NCI-H510A (cell line): ENCODE measurements at regions not wholly inside any gene's neighbourhood (a gene's known extent, or its start where the extent isn't known, plus 50 kb on each side); places are given as distances from the start of the nearest gene placed in this dataset.
"Not testable (repeated sequence)": the region's sequence is repeated elsewhere in the genome, so short reads cannot be mapped to it uniquely, and the experiment has no call there.

Experiments
- DNase-seq: peaks from one replicate; lab custom pipeline; 2025; lab: John Stamatoyannopoulos, UW

DNA sequence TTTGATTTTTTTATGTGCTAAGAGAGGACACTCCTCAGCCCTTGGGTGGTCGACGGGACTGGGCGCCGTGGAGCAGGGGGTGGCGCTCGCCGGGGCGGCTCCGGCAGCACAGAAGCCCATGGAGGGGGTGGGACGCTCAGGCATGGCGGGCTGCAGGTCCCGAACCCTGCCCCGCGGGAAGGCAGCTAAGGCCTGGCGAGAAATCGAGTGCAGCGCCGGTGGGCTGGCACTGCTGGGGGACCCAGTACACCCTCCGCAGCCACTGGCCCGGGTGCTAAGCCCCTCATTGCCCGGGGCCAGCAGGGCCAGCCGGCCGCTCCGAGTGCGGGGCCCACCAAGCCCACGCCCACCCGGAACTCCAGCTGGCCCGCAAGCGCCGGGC is 669.7 kb upstream of the CTNND2 start:
- not testable (repeated sequence) for DNase-seq

DNA sequence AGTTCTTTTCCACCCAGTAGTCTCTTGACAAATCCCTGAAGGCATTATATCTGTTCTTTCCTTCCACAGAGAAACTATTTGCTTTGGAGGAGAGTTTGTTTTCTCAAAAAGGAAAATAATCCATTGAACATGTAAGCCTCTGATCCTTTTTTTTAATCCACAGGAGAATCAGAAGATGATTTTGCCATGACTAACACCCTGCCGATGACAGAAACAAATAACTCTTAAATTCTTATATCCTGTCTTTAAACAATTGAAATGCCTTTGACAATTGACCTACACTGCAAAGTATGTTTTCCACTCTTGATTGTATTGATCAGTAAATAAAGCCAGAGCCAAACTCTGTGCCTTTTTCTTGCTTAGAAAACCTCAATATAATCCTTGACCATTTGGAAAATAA is 666.4 kb upstream of the CTNND2 start:
- DNase-seq, result no peak

DNA sequence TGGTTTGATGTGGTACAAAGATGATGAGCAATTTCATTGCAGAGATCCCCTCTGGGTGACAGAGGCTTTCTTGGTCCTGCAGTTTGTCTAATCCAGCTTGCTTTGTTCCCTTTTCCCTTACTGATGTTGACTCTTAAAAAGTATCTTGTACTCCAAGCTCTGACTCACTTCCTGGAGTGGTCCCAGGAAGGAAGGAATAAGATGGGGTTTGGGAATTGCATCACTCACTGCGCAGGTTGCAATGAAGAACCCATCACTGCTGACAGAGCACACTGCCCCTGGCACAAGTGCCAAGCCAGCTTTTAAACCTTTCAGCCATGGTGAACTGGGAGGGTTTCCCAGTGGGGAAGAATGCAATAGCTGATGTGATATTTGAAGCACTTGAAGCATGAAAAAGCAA is 662.2 kb upstream of the CTNND2 start:
- DNase-seq, result no peak

DNA sequence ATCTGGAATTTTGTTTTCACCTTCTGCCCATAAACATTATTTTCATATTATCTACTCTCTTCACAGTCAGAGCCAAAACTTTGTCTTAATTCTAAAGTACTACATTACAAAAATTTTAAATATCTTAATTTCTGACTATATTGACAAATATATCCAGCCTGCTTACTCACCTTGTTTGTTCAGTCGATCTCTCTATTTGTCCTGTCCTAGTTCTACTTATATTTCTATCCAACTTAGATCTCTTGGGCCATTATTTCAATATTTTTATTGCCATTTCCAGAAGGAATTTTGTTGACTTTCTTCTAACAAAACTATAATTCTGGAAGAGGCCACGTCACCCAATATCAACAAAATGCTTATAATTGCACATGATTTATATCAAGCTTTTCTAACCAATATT is 652.8 kb upstream of the CTNND2 start:
- DNase-seq, result no peak

DNA sequence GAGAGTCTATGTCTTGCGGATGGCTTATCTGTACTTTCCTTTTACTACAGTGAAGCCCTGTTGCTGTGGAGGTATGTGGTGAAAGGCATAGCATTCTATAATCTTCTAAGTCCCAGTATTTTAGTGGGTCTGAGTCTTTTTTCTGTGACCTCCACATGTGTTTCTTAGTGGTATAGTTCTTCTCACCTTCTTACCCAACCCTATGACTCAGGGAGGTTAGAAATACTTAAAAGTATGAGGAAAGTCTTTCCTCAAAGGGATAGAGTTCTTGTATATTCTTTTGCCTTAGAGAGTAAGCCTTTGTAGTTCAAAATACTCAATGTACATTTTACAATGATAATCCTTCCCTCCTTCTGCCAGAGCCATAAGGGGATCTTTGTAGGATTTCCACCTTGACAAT is 621.9 kb upstream of the CTNND2 start:
- DNase-seq, result no peak

DNA sequence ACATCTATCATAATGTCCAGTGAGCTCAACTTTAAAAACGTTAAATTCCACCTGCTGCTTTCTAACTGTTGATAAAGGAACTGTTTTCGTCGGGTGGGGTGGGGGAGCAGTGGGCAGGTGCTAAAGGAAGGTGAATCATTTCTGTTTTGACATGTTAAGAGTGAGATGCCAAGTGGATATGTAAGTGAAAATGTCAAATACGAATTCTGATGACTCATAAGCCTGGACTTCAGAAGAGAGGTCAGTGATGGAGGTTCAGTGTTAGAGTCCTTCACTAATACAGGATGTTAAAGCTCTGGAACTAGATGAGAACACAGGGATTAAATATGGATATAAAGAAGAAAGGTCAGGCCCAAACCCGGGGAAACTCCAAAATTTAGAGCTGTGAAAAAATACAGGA is 617.9 kb upstream of the CTNND2 start:
- DNase-seq, result no peak

DNA sequence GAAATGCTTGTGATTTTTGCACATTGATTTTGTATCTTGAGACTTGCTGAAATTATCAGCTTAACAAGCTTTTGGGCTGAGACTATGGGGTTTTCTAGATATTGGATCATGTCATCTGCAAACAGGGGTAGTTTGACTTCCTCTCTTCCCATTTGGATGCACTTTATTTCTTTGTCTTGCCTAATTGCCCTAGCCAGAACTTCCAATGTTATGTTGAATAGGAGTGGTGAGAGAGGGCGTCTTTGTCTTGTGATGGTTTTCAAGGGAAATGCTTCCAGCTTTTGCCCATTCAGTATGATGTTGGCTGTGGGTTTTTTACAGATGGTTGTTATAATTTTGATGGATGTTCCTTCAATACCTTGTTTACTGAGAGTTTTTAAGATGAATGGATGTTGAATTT is 600.7 kb upstream of the CTNND2 start:
- not testable (repeated sequence) for DNase-seq

DNA sequence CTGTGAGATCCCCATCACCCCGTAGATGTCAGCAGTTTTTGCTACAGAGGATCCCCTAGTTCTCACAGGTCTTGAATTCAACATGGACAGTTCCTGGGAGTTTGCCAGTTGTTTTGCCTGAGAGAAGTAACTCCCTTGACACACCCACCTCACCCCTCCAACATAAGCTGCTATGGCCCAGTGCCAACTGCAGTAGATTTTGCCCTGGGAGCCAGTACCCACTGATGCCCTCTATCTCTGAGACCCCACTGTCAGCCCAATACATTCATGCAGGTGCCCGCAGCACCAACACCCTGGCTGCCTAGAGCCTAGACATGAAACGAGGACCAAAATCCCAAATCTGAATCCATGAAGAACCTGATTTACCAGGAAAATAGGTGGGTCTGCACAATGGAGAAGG is 583.9 kb upstream of the CTNND2 start:
- DNase-seq, result no peak

DNA sequence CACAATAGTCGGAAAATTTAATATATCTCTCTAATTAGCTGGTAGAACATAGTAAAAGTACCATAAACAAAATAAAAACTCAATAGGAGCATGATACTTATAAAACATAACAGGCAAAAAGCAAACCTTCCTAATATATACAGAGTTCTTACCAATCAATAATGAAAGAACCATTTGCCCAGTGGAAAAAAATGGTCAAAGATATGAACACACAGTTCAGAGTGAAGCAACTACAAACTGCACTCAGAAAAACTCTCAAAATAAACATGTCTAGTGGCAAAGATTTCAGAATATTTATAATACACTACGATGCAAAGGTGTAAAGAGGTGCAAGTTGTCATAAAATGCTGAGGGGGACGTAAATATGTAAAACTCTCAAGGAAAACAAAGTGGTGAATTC is 576.2 kb upstream of the CTNND2 start:
- no peak for DNase-seq

DNA sequence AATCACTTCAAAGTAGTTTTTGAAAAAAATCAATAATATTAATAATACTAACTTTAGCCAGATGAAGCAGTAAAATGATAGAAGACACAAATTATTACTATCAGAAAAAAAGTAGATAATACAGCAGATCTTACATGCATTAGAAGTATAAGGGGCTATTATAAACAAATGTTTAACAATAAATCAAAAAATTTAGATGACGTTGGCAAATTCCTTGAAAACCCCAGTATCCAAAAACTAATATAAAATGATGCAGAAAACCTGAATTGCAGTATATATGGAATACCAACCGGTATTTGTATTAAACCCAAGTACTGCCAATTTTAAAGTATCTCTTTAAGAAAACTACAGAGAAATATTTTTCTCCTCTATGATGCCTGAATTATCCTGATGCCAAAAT is 573.3 kb upstream of the CTNND2 start:
- no peak for DNase-seq

DNA sequence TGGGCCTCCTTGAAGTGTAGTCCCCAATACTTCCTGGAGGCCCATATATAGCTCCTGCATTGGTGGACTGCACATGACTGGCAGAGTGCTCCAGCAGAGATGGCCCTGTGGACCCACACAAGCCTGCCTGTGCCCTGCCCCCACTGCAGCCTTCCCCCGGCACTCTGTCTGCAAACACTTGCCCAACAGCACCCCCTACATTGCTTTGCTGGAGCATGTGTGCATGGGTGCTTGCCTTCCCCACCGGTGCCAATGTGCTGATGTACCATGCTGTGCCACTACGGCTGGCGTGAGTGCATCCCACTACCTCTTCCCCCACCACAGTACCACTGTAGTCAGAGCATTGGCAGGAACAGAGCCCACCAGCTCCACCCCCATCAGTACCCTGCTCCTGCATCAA is 563.6 kb upstream of the CTNND2 start:
- no peak for DNase-seq

DNA sequence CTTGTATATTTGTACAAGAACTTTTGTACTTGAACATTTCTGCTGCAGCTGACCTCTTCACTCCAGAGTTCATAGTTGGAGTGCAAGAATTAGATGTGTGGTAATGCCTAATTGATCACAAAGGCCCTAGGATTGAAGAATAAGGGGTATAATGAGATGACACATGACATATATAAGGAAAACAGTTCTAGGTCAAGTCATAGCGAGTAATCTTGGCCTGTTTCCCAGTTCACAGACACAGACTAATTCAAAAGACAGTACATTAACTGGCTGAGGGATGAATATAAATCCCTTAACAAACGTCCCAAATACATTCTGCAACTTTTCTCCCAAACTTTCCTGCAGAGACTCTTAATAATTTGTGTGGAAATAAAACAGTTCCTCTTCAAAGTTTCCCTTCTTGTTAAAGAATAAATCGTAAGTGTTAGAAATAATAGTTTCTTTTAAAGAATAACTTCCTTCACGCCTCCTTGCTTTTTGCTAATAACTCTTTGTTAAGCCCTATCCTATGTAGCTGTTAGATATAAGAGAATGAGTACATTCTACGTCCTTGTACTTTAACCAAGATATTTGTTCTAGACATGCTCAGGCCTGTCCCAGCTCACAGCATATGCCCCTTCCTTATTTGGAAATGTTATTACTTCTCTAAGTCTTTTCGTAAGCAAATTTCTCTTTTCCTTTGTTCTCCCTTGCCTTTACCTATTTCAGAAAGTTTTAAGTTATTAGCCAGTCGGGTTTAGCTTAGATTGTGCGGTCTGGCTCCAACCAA is 556.4 kb upstream of the CTNND2 start:
- no peak for DNase-seq

DNA sequence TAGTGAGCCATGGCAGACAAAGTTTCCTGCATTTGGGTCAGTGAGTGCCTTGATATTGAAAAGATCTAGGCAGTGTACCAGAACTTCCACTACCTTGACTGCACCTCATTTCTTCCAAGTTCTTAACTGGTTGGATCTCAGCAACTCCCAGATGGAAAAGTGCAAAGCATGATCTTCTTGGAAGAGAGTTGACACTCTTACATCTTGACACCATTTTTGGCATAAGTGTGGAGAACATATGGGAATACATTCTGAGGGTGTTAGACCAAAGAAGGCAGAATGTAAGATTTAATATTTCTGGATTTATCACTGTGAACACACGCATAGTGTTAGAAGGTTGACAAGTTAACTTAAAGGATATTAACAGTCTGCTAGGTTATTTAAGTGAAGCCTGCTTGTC is 555.1 kb upstream of the CTNND2 start:
- DNase-seq, result no peak

DNA sequence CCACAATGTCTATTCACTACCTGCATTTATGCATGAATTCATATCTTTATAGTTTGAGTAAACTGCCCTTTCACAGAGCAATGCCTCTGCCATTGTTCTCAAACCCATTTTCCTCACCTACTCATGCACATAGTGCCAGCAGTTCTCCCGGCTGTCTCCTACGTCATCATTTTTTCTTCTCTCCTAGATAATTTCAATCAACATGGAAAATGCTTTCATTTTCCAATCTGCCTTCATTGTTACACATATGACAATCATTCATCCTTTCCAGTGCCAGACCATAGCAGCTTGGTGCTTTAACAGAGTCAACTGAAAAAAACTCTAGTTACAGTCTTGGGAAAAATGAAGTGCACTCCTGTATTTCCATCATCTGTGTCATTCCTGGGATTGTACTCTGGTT is 514.8 kb upstream of the CTNND2 start:
- DNase-seq, result no peak

DNA sequence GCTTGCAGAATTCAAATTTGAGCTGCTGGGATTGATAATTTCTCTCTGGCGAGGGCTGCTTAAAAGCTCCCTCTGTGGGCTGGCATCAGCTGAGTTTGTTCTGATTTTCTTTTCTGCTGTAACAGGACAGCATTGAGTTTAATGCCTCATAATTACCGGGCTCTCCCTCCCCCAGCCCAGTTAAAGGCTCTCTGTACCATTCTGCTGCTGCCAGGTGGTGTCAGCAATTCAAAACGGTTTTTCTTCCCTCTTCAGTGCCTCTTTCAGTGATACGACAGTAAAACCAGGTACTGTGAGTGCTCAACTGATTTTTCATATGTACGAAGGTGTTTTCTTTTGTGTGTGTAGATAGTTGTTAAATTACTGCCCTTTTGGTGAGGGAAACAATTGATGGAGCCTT is 509.3 kb upstream of the CTNND2 start:
- no peak for DNase-seq

DNA sequence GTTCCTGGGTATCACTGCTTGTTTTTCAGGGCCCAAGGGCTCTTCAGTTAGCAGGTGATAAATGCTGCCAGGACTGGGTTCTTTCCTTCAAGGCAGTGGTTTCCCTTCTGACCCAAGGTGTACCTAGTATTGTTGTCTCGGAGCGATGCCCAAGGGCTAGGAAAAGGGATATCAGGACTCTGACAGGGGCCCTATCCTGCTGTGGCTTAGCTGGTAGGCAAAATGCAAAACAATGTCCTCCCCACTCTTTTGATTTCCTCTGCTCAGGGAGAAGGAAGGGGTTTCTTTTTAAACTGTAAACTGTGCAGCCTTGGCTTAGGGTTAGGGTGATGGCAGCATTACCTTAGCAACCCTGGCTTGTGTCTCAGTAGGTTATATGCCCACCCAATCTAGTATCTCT is 508.8 kb upstream of the CTNND2 start:
- no peak for DNase-seq

DNA sequence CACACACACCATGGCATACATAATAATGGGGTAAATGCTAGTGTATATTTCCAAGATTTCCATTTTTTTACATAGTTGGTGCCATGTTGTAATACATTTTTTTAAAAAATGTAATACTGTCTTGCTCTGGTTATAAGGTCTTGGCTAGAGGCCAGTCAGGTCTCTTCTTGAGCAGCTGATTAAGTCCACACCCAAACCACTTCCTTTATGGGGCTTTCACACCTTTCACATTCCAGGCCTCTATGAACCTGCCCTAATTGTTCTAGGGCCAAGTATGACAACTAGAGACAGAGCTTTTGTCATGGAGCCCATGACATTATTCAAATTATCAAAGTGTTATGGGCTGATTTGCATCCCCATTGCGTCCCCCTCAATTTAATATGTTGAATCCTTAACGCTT is 495.6 kb upstream of the CTNND2 start:
- DNase-seq, result no peak

DNA sequence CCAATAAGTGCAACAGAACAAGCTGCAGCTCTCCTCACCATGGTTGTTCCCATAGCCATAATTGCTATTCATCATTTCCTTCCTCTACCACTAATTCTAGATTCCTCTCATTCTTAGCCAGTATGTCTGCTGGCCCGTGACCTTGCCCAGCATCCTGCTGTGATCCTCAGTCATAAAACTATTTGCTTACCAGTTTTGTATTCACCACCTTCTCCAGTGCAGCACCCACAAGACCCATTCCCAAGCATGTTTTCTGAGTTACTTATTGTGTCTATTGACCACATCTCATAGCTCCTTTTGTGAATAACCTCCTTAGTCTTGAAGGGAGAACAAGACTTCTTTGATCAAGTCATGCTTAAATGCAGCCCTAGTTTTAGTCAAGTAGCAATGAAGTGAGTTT is 488.0 kb upstream of the CTNND2 start:
- DNase-seq, result no peak

DNA sequence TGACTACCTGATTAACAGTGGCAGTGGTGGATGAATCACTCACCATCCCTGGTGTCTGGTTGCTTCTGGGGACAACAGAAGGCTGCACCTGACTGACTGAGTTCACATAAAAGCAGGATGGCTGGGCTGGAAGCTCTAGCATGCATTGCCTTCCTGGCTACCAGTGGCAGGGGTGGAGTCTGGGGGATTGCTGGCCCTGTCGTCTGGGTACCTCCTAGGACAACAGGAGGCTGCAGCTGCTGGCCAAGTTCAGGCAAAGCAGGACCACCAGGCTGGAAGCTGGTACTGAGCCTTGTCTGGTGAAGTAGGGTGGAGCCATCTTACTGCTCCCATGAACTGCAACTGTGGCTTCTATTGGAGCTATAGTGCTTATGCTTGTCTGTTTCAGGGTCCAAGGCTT is 480.8 kb upstream of the CTNND2 start:
- DNase-seq, result no peak

DNA sequence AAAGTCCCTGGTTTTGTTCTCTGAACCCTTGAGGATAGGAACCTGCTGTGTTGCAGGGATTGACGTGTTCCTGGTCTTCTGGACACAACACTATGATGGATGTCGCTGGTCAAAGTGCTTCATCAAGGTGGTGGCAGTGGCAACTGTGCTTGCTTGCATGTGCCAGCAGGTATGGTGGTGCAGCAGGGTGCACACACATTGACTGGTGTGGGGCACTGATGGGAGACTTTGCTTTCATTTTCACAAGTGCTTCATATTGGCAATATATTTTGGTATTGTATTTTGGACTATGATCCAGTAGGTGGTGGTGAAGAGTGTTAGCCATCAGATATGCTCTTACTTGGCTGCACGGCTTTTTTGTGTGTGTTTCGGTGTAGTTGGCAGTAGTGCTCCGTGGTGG is 479.8 kb upstream of the CTNND2 start:
- DNase-seq, result no peak

DNA sequence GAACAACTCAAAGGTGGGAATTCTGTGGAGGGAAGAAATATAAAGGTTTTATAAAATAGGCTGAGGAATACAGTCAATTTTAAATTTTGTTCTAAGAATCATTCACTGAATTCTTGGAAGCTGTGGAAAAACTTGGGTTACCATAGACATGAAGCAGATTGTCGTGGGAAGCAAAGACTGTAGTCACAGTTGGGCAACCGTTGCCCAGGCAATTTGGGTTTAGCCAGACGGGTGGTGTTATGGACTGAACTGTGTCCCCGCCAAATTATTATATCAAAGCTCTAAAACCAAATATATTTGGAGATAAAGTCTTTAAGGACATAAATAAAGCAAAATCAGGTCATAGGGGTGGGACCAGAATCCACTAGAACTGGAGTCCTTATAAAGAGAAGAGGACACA is 463.7 kb upstream of the CTNND2 start:
- no peak for DNase-seq

DNA sequence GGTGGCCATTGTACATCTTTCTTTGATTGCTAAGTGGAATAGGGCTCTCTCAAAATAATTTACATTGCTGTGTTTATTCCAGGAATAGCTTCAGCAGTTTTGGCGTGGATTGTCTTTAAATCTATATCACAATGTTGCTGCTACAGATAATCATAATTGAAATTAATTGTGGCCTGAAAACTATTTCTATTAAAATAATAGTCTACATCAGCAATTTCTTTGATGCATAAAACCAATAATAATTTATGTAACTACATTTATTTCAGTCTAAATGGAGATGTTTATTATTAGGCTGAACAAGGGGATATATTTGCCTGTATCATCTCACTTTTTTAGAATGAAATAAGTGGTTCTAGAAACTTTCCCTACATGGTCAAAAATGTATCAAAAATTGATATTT is 456.0 kb upstream of the CTNND2 start:
- no peak for DNase-seq

DNA sequence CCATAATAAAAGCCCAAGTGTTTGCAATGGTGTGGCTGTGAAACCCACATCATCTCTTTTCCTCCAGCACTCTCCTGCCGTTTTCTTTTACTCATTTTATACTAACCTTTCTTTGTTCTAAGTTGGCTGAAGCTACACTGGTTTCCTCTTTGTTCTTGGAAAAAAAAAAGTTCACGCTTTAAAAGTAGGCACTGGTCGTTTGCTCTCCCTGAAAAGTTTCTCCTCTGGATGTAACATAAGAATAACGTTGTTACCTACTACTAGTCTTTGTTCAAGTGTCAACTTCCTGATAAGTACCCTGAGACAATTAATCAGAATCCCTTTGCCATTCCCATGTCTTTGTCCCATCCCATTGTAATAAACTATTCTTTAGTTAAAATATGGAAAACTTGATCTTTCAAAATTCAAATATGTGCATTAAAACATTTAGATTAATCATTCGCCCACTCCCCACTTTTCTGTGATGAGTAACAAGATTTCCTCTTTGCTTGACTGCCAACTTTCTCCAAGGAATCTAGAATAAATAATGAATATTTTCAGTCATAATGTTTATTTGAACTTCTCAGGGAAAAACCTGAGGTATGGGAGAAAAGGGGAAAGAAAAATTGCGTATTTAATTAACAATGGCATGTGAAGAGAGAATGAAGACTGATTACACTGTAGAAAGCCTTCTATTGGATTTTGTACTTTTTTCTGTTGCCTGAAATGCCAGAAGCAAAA is 454.3 kb upstream of the CTNND2 start:
- DNase-seq, result no peak

DNA sequence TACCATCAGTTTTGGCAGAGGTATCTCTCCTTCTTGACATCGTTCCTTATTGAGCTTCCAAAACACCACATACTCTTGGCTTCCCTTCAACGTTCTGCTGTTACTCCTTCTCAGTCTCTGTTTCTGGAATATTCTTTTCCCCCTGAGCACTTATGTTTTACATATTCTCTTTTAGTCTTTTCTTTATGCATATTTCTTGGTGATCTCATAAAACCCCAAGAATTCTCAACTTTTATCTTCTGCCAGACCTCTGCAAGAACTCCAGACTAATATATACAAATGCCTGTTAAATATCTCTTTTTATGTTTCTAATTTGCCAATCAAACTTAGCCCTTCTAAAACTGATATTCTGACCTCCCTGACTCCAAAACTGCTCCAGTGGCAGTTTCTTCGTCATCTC is 453.4 kb upstream of the CTNND2 start:
- no peak for DNase-seq
